Tongue (tissue), 1 donor: ENCODE measurements at regions not wholly inside any gene's neighbourhood (a gene's known extent, or its start where the extent isn't known, plus 50 kb on each side); places are given as distances from the start of the nearest gene placed in this dataset.
"Not testable (repeated sequence)": the region's sequence is repeated elsewhere in the genome, so short reads cannot be mapped to it uniquely, and the experiment has no call there.

Experiments used
- DNase-seq: peaks from one replicate; pipeline ENCODE4 v3.0.0-alpha.2; 2015

GRCh38 chrX:840556-840955 is 210.0 kb downstream of the SHOX start:
- no peak for DNase-seq

- not testable (repeated sequence) for DNase-seq
Measured at GRCh38 chrX:838666-839065, 208.1 kb downstream of the SHOX start.

- not testable (repeated sequence) for DNase-seq
Measured at GRCh38 chrX:835857-836256, 205.3 kb downstream of the SHOX start.

- DNase-seq: no peak
Measured at GRCh38 chrX:830532-830931, 199.9 kb downstream of the SHOX start.

GRCh38 chrX:829145-829544 is 198.6 kb downstream of the SHOX start:
- DNase-seq: no peak

GRCh38 chrX:828411-828959 is 197.9 kb downstream of the SHOX start:
- peak; percentile 41 for DNase-seq

GRCh38 chrX:826448-826847 is 195.9 kb downstream of the SHOX start:
- peak; percentile 39 for DNase-seq

- DNase-seq: peak; percentile 48
Measured at GRCh38 chrX:825991-826390, 195.4 kb downstream of the SHOX start.

- DNase-seq: not testable (repeated sequence)
Measured at GRCh38 chrX:823073-823472, 192.5 kb downstream of the SHOX start.

- DNase-seq: peak; percentile 29
Measured at GRCh38 chrX:821327-822107, 190.9 kb downstream of the SHOX start.

- DNase-seq: no peak
Measured at GRCh38 chrX:819684-820083, 189.1 kb downstream of the SHOX start.

GRCh38 chrX:817759-818300 is 187.2 kb downstream of the SHOX start:
- no peak for DNase-seq

GRCh38 chrX:817147-817546 is 186.6 kb downstream of the SHOX start:
- not testable (repeated sequence) for DNase-seq

GRCh38 chrX:816411-816810 is 185.8 kb downstream of the SHOX start:
- no peak for DNase-seq

GRCh38 chrX:810186-810585 is 179.6 kb downstream of the SHOX start:
- DNase-seq: no peak

- DNase-seq: no peak
Measured at GRCh38 chrX:809081-809480, 178.5 kb downstream of the SHOX start.

- no peak for DNase-seq
Measured at GRCh38 chrX:806586-806985, 176.0 kb downstream of the SHOX start.

GRCh38 chrX:805988-806387 is 175.4 kb downstream of the SHOX start:
- DNase-seq: no peak

GRCh38 chrX:805103-805670 is 174.6 kb downstream of the SHOX start:
- no peak for DNase-seq

- DNase-seq: no peak
Measured at GRCh38 chrX:802846-803245, 172.3 kb downstream of the SHOX start.

GRCh38 chrX:799808-800207 is 169.2 kb downstream of the SHOX start:
- DNase-seq: no peak

GRCh38 chrX:794311-794710 is 163.7 kb downstream of the SHOX start:
- no peak for DNase-seq

GRCh38 chrX:793216-793770 is 162.7 kb downstream of the SHOX start:
- no peak for DNase-seq
